ENCODE measurements at regions not wholly inside any gene's neighbourhood (a gene's known extent, or its start where the extent isn't known, plus 50 kb on each side); places are given as distances from the start of the nearest gene placed in this dataset.
"Not testable (repeated sequence)": the region's sequence is repeated elsewhere in the genome, so short reads cannot be mapped to it uniquely, and the experiment has no call there.

DNA sequence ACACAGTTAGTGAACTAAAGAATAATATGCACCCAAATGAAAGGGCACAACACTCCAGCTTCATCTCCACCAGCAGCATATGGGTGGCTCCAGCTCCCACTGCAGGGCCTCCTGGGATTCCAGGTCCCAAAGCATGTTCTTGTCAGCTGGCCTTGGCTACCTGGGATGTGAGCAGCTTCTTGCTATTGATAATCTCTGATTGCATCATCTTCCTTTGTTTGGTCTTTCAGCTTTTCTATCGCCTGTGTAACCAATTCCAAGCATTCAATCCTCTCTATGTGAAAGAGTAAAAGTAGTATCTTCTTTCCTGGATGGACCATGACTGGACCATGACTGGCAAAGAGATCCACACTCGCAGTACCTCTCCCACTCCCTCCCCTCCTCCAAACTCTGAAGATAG, 333.9 kb upstream of the GLI3 start:
- no peak overlapping the region for H3K4me3 ChIP-seq (ENCODE audit: low read depth, low read length)
- TF ChIP-seq, protein P1, sequence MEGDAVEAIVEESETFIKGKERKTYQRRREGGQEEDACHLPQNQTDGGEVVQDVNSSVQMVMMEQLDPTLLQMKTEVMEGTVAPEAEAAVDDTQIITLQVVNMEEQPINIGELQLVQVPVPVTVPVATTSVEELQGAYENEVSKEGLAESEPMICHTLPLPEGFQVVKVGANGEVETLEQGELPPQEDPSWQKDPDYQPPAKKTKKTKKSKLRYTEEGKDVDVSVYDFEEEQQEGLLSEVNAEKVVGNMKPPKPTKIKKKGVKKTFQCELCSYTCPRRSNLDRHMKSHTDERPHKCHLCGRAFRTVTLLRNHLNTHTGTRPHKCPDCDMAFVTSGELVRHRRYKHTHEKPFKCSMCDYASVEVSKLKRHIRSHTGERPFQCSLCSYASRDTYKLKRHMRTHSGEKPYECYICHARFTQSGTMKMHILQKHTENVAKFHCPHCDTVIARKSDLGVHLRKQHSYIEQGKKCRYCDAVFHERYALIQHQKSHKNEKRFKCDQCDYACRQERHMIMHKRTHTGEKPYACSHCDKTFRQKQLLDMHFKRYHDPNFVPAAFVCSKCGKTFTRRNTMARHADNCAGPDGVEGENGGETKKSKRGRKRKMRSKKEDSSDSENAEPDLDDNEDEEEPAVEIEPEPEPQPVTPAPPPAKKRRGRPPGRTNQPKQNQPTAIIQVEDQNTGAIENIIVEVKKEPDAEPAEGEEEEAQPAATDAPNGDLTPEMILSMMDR (IDR thresholded peaks at IDR 0.05; ENCODE audit: low read depth, low read length, missing control alignments): no peak
- no peak for DNase-seq (ENCODE audit: low read depth)

DNA sequence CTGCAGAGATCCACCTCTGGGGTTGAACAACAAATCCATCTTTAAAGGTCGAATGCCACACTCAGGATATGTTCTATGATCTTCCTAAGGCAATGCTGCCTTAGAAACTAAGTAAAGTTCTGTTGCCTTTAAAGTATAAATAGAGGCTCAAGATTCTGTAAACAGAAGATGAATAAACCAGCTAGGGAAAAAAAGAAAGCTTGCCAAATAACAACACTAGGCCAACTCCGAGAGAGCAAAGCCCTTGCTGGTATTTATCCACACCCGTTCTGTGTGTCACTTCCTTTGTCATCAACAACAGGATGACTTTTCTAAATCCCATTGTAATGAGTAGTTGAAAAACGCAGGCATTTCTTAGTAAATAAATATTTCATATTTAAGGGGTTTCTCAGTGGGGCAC, 330.0 kb upstream of the GLI3 start:
- DNase-seq (ENCODE audit: low read depth): no peak
- TF ChIP-seq, protein P1 (IDR thresholded peaks at IDR 0.05; ENCODE audit: low read depth, low read length, missing control alignments): no peak
- no peak overlapping the region for H3K4me3 ChIP-seq (ENCODE audit: low read depth, low read length)

DNA sequence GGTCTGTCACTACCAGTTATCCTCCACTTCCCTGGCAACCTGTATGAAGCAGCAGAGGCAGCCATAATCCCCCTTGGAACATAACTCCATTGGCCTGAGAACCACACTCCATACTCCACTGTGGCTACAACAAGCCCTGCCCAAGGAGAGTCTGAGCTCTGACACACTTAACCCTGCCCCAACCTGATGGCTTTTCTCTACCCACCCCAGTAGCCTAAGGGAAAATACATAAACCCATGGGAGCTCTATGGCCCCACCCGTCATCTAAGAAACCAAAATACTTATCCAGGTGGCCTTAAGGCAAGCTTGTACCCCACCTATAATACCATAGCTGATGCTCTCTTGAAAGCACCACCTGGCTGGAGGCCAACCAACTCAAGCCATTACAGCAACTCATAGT, 324.8 kb upstream of the GLI3 start:
- TF ChIP-seq, protein P1 (IDR thresholded peaks at IDR 0.05; ENCODE audit: low read depth, low read length, missing control alignments): no peak
- H3K4me3 ChIP-seq (ENCODE audit: low read depth, low read length): no peak overlapping the region
- DNase-seq (ENCODE audit: low read depth): no peak

DNA sequence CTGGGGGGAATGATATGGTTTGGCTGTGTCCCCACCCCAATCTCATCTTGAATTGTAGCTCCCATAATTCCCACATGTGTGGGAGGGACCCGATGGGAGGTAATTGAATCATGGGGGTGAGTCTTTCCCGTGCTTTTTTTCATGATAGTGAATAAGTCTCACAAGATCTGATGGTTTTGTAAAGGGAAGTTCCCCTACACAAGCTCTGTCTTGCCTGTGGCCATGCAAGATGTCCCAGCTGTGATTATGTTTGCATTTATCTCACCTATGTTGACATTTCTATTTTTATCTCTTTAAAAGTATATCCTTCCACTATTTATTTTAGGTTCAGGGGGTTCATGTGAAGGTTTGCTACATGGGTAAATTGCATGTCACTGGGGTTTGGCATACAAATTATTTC, 323.9 kb upstream of the GLI3 start:
- H3K4me3 ChIP-seq (ENCODE audit: low read depth, low read length): no peak overlapping the region
- DNase-seq (ENCODE audit: low read depth): no peak
- TF ChIP-seq, protein P1 (IDR thresholded peaks at IDR 0.05; ENCODE audit: low read depth, low read length, missing control alignments): no peak

DNA sequence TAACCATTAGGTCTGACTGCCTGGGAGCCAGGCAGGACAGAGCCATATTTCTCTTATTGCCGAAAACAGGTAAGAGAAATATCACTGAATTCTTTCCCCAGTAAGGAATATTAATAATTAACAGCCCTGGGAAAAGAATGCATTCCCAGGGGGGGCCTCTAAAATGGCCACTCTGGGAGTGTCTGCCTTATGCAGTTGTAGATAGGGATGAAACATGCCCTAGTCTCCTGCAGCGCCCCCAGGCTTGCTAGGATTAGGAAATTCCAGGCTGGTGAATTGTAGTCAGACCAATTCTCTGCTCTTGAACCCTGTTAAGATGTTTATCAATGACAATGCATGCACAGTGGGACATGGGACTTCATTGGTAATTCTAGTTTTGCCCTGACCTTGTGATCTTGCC, 317.9 kb upstream of the GLI3 start:
- not testable (repeated sequence) for H3K4me3 ChIP-seq (ENCODE audit: low read depth, low read length); DNase-seq (ENCODE audit: low read depth)

DNA sequence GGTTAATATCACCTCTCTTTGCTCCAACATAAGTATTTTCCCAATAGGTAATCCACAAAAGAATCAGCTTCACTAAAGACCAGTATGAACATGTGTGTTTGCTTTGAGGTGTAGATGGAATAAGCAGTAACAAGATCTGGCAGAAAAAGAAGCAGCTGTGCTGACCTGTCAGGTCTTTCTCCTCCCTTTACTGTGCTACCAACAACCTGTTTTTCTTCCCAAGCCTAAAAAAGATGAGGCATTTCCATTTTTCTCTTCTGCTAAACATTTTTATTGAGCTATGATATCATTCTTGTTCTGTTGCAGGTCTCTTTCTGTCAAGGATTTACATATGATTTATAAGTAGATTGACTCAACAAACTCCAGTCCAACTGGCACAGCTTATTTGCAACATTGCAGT, 315.2 kb upstream of the GLI3 start:
- DNase-seq (ENCODE audit: low read depth): no peak
- no peak overlapping the region for H3K4me3 ChIP-seq (ENCODE audit: low read depth, low read length)
- TF ChIP-seq, protein P1 (IDR thresholded peaks at IDR 0.05; ENCODE audit: low read depth, low read length, missing control alignments): no peak

DNA sequence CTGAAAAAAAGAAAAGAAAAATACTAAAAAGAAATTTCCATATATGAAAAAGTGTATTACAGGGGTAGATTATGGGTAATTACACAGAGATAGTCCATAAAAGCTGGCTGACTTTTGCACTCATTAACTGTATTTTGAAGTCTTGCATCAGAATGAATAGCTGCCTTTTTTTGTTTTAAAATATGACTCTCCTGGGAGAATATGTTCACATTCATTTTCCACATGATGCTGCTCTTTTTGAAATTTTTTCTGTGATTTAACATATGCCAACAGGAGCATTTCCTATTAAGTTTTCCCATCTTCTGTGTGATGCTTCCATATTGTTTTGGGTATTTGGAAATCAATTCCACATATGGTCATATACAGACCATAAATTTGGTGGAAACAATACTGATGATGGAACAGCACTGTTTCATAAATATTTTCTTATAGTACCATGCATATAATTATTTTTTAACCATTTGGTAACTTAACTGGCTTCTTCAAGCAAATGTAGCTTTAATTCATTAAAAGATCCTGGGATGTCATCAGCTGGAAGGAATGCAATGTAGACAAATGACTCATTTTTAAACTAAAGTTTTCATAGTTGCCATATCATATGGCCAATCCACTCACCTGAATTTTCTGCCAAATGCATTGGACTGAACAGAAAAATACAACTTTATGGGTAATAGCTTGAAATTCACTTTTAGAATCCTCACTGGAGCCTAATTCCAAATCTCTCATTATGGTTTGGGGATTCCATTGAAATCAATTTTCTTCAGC, 313.9 kb upstream of the GLI3 start:
- H3K4me3 ChIP-seq (ENCODE audit: low read depth, low read length): no peak overlapping the region
- TF ChIP-seq, protein P1 (IDR thresholded peaks at IDR 0.05; ENCODE audit: low read depth, low read length, missing control alignments): no peak

More for the DNA sequence above, 313.9 kb upstream of the GLI3 start:
- no peak for DNase-seq (ENCODE audit: low read depth)

Measured in GM12864 (cell line).